NCI-H128 (cell line): ENCODE measurements at regions not wholly inside any gene's neighbourhood (a gene's known extent, or its start where the extent isn't known, plus 50 kb on each side); places are given as distances from the start of the nearest gene placed in this dataset.
"Not testable (repeated sequence)": the region's sequence is repeated elsewhere in the genome, so short reads cannot be mapped to it uniquely, and the experiment has no call there.

Experiments
- DNase-seq: peaks from one replicate; lab custom pipeline; 2025; ENCODE audit not compliant: unreplicated experiment; lab: John Stamatoyannopoulos, UW

DNA sequence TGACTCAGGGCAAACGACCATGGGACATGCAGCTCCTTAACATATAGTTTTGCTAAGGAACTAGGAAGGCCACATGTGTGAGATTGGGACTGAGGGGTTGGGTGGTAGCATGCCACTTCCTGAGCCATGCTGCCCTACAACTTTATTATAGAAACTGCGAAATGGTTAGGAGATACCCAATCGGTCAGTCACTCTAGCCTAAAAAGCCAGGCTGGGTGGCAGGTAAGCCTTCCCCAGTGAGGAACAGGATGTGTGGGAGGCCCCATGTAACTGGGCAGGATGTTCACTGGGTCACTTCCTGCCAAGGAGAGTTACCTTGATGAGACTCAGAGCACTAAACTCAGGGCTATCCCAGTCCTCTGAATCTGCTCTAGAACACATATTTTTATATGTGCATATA is 123.5 kb downstream of the MAP3K7 start:
- no peak for DNase-seq

DNA sequence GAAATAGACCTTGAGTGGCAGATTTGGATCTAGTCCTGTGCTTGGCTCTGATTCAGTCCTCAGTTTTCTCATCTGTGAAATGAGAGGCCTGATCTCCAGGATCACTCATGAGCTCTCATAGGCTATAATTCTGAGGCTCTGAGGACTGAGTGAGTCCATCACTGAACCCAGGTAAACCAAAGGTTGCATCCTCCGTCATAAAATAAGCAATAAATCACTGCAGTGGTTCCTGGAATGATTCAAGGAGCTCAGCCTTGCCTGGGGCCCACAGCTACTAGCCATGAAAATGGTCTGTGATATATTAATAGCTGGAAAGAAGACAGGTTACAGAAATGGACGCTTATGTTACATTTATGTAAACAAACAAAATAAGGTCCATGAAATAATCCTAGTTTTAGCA is 124.8 kb downstream of the MAP3K7 start:
- DNase-seq: no peak

DNA sequence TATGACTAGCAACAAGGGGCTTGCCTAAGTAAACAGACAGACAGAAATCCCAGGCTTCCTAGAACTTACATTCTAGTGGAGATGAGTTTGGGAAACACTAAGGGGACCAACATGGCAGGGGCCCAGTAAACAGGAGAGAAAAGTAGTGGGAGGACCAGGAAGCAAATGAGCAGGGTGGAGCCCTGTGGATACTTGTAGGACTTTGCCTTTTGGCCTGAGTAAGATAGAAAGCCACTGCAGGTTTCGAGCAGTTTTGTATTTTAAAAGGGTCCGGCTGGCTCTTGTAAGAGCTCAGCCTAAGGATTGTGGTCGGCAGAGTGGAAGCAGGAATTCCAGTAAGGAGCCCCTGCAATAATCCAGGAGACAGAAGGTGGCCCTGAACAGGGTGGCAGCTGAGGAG is 125.5 kb downstream of the MAP3K7 start:
- DNase-seq: no peak

DNA sequence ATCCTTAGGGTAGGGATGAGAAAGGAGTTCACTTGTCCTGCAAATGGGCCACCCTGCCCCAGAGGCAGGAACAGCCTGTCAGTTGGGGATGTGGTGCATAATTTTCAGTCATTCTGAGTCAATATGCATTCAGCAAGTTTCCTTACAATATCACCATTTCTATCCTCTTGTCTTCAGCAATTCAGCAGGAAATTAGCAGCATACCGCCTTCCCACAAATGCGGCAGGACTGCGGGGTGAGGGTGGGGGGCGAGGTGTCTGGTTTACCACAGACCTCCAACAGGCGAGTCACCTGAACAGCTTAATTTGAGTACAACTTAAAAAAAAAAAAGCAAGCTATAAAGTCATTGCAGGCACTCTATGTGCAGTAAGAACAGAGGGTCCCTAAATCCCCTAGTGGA is 126.8 kb downstream of the MAP3K7 start:
- no peak for DNase-seq

DNA sequence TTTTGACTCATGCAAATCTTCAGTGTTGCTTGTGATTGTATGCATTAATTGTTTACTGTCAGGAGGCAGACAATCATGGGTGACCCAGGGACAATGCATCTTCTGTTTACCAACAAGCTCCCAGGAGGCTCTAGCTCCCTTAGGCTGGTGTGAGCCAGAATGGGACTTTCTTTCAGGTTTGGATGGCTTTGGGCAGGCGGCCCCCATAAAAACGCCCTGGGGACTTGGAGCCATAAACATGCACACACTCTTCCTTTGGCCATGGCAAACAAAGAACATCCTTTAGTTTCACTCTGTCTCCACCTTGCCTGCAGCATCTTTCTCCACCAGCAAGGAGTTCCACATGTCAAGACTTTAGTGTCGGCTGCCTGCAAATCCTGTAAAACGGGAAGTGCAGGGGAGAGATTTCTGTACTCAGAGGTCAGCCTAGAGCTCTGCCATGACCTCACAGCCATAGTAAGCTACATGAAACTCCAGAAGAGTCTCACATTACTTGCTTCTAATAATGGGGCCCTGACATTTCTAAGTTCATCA is 127.6 kb downstream of the MAP3K7 start:
- no peak for DNase-seq

DNA sequence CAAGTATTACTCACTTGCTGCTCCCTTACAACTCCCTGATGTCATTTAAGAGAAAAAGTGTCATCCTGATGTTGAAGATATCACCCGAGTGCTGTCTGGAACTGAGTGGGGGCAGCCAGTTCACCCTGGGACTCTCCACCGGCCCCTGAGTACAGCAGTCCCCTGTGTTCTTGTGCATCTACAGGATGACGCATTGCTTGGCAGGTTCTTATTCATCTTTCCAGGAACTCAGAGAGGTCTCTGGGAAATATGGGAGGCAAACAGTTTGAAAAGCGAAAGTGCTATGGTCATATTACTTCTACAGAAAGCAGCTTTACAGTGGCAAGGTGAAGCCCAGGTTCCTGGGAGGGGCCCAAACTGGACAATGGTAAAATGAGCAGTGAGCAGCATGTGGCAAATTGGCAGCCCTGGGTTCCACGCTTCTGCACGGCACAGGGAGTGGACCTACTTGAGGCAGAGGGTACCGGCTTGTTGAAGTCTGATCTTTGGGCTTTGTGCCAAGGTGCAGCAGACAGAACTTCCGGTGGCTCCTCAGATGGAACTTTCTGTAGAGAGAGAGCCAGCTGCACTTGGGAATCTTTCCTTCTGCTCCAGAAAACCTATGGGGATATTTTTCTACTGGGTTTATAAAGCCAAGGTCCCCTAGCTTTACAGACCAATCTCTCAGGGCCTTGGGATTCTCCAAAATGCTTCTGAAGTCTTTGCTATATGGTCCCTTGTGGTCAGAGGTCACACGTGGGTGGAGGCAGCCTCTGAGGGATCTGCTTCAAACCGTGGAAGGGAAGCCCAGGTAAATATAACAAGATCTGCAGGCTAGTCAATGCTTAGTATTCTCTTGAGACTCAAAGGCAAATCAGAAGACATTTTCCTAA is 128.3 kb downstream of the MAP3K7 start:
- DNase-seq: no peak

DNA sequence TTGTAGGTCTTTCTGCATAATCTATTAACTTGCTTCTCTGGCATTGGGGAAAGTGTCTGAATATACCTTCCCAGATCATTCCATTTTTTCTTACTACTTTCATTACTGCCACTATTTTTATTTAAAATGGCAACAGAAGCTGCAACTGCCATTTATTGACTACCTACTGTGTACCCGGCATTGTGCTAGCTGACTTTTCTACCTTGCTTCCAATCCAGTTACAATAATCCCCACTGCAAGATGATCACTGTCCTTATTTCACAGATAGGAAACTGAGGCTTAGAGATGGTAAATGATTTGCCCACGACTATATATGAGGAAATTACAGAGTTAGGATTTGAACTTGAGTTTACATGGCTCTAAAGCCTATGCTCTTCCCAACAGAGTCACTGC is 129.0 kb downstream of the MAP3K7 start:
- no peak for DNase-seq

DNA sequence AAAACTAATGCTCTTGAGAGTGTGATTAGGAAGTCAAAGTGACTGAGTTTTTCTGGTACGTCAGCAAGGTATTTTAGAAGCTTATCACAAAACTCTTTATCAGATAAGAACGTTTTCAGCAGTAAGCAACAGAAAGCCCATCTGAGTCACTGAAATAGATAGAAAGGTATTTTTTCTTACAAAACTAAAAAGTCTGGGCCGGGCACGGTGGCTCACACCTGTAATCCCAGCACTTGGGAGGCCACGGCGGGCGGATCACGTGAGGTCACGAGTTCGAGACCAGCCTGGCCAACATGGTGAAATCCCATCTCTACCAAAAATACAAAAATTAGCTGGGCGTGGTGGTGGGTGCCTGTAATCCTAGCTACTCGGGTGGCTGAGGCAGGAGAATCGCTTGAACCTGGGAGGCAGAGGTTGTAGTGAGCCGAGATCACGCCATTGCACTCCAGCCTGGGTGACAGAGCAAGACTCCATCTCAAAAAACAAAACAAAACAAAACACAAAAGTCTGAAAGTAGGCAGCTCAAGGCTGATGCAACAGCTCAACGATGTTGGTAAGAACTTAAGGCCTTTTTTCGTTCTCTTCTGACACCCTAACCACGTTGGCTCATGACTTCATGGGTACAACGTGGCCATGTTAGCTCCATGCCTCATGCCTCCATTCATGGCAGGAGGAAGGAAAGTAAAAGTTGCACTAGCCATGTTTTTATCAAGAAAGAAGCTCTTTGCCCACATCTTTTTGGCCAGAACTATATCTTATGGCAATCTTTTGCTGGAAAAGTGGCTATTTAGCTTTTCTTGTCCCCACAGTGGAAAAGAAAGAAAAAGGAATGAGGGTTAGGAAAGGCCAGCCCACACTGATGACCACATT is 129.6 kb downstream of the MAP3K7 start:
- DNase-seq: not testable (repeated sequence)

DNA sequence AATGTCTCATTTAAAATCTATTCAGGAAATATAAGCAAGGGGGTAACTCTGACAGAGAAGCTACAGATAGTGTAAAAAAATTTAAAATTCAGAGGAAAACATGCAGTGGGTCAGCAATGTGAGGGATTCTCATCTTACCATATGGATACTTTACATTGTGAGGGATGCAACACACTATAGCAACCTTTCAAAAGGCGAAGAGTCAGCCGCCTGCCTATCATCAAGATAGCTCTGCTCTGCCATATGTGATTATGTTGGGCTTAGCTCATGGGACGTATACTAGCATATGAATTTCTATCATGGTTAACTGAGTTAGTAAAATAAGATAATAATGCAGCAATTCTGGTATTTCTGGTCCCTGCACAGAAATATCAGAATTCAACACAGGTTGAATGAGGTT is 130.9 kb downstream of the MAP3K7 start:
- no peak for DNase-seq

DNA sequence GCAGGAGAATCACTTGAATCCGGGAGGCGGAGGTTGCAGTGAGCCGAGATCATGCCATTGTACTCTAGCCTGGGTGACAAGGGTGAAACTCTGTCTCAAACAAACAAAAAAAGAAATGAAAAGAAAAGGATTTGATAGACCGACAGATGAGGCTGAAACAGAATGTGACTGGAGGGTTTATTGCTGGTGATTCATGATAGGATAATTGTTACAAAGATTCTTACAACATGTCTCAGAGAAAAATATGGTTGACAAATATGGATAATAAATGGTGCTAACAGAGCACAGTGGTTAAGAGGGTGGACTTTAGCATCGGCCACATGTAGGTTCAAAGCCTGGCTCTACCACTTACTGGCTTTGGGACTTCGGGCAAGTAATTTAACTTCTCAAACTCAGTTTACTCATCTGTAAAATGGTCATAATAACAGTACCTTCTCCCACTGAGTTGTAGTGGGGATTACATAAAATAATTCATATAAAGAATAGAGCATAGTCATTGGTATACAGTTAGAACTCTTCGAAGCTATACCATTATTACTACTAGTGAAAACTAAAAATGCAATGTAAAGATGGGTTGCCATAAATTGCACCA is 131.9 kb downstream of the MAP3K7 start:
- DNase-seq: no peak

DNA sequence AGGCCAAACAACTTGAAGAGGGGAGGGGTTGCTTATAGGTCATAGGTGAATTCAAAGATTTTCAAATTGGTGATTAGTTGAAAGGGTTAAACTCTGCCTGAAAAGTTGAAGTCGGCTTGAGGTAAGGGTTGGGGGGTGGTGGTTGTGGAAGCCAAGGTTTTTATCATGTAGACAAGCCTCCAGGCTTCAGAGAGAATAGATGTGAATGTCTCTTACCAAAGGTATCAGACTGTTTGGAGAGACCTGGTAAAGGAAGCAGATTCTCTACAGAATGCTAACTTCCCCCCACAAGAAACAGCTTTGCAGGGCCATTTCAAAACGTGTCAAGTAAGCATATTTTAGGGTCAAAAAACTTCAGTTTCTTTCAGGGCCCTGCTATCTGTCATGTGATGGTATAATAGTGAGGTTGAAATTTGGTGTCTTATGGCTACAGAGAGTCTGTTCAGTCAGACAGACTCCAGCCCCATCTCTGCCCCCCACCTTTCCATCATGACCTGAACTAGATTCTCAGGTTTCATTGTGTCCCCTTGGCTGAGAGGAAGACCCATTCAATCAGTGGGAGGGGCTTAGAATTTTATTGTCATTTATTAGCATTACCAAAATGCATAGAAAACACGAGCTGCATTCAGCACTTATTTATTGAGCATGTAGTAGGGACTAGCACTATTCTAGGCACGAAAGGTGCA is 136.5 kb downstream of the MAP3K7 start:
- no peak for DNase-seq

DNA sequence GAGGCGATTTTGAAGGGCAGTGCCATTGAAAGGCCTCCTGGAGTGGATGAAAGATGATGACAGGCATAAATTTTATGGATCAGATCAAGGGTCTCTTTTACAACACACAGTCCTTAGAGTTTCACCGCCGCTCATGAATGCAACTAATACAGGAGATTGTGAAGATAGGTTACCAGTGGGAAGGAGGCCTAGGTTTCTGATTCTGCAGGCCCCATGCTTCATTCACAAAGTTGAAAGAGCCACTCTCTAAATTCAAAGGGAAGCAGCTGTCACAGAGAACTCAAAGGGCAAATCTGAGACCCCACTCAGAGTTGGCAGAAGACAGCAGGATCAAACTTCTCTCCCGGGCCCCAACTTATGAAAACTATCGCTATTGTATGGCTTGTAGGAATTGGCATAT is 137.6 kb downstream of the MAP3K7 start:
- no peak for DNase-seq

DNA sequence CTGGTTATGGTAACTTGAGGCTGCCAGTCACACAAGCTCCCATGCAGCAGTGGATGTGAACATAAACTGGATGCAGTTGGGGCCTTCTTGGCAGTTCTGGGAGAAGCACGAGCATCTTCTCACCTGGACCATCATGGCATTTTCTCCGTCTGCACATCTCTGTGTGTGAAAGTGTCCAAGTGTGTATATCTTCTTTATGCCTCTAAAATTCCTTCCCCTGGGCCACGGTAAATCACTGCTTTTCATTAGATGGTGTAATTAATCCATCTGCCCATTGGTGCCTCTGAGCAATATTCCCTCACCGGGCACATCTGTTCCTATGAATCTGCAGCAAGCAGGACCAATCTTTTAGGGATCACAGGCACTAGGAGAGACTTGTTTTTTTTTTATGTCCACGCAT is 138.0 kb downstream of the MAP3K7 start:
- no peak for DNase-seq

DNA sequence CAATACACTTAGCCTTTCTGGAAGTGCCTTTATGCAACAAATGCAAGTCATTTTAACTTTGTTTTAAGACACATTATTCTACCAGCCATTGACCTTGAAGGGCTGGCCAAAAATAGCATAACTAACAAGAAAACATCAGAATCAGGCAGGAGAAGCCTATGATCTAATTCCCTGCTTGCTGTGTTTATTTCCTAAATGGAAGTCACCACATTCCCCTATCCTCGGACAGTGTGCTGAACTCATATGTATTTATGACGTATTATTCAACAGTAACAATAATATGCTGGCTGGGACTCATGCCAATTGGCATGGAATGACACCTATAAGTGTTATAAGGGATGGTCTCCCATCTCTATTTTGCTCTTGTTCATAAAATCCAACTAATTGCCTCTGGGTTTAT is 140.7 kb downstream of the MAP3K7 start:
- no peak for DNase-seq

DNA sequence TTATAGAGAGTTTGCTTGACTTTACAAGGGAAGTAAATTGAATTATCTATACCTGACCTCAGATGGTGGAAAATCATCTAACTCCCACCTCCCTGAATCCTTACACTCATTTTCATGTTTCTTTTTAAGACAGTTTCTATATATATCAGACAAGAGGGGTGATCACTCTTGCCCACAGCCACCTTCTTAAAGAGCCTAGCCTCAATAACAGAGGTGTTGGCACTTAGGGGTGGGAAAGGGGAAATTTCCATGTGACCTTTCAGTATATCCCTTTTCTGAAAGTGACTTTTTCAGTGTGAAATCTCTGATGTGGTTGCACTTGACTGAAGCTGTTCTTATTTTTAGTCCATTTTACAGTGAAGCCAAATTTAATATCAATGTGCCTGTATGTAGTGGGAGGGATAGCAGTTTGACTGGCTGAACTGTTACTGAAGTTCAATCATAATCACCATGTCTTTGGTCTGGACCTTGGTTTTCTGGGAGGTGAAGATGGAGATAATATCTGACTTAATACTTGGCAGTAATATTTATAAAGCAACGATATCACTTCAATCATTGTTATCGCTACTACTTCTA is 141.3 kb downstream of the MAP3K7 start:
- DNase-seq: no peak

DNA sequence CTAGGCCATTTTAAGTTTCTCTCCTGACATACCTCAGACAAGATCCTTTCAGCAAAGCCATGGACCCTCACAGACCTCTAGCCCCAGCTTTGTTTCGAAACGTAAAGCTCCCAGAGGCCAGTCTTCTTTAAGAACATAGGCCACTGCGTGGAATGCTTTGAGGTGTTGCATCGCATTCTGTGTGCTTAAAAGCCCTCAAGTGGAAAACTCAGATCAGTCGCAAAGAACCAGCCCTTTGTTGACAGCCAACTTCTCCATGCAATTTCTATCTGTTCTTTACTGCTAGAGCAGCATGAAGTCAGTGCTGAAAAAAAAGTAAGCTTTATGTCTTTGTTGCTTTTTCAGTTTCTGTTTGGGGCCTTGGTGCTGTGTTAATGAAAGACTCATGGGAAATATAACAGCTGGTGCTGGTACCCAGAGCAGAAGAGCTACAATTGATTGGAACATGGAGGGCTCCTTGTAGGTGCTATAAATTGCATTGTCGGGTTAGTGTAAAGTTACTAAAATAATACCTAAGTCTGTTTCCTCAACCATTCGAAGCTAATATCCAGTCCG is 142.6 kb downstream of the MAP3K7 start:
- no peak for DNase-seq

DNA sequence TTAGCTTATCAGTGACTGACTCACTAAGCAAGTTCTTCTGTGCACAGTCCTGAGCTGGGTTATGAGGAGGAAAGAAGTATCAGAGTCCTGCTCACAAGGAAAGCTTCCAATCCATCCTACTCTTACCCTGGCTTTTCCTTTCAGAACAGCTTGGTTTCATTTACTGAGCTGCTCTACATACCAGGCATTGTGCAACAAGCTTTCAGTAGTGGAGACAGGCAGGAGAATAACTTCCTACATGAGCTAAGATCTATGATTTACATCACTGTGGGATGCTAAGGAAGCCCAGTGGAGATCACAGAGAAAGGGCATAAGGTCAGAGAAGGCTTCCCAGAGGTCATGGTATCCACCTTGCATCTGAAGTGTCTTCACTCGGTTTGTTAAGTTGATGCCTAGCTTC is 144.5 kb downstream of the MAP3K7 start:
- DNase-seq: no peak

DNA sequence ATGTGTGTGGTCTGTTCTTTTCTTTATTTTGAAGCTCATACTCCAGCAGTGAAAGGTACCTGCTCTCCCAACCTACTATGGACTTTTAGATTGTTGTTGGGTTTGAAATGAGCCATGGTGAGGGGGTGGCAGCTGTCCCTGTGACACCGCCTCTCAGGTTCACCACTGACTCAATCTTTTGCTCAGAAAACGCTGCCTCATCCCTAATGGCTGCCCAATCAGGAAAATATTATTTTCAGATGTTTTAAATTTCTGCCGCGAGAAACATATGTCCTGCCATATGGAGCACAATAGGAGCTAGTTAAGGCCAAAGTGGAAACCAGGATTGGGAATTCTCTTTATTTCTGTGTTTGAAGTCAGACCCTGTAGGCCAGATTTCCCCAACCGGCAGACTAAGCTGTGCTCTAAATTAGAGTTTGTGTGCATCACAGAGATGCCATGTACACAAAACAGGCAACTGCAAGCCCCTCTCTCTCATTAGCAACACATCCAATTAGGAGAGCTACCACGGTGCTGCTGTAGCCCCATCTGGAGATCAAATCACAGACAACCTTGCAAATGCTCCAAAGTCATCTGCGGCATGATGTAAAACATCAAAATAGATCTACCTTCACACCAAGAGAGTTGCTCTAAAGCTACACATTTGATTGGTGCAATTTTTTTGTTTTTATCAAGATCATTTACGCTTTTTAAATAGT is 144.1 kb upstream of the BACH2 start:
- DNase-seq: no peak

DNA sequence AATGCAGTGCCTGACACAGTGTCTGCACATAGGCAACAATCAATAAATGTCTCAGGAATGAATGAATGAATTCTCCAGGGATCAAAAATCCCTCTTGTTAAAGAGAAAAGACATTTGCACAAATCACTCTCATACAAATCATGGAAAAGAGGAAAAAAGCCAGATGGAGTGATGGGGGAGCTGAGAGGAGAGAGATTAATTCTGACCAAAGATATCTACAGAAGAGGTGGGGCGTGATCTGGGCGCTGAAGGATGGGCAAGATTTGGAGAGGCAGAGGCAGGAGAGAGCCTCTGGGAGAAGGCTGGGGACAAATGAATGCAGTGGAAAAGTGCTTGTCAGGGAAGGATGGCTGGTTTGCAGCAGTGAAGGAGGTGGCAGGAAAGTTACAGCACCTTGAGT is 142.9 kb upstream of the BACH2 start:
- no peak for DNase-seq

DNA sequence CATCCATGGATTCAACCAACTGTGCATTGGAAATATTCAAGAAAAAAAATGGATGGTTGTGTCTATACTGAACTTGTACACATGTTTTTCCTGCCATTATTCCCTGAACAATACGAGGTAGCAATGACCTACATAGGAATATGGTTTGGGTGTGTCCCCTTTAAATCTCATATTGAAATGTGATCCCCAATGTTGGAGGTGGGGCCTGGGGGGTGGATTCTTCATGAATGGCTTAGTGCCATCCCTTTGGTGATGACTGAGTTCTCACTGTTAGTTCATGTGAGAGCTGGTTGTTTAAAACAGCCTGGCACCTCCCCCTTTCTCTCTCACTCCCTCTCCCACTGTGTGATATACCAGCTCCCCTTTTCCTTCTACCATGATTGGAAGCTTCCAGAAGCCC is 139.8 kb upstream of the BACH2 start:
- DNase-seq: no peak
